ENCODE measurements at regions not wholly inside any gene's neighbourhood (a gene's known extent, or its start where the extent isn't known, plus 50 kb on each side); places are given as distances from the start of the nearest gene placed in this dataset.

DNA sequence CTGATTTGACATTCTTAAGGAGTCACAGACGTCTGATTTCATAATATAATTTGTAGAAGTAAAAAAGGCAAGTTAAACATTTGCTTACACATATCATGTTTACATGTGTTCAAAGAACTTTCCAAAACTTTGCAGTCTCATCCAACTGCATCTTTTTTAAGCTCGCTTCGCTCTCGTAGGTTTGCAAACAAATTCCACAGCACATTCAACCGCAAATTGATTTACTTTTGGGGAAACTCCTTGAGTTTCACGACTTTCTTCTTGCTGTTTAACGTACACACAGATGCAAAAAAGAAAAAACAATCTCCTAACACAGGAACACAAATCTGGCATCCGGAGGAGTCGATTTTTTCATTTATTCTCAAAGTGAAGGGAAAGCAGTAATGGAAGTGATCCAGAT is 1149.5 kb downstream of the VRK1 start:
- H3K4me1 ChIP-seq (ENCODE audit: control insufficient read depth in 3 of 3, insufficient read depth in 2 of 3, low read depth in 1 of 3, low read length in 2 of 3) = no peaks in the 10 kb centered on the region
- no peak overlapping the region for H3K27ac ChIP-seq (ENCODE audit: low read depth in 1 of 3, low read length in 2 of 3)
- H3K36me3 ChIP-seq (ENCODE audit: control insufficient read depth in 3 of 3, insufficient read depth in 2 of 3, low read depth in 1 of 3, low read length in 3 of 3) = no peaks in the 10 kb centered on the region
- H3K27me3 ChIP-seq (ENCODE audit: control insufficient read depth in 3 of 3, insufficient read depth in 3 of 3, low read length in 3 of 3) = no peaks in the 10 kb centered on the region
- peak in 1 of 2 donors; percentile 2 for DNase-seq
- no peaks in the 10 kb centered on the region for H3K9me3 ChIP-seq (ENCODE audit: control insufficient read depth in 2 of 2, insufficient read depth in 1 of 2, low read depth in 1 of 2, low read length in 1 of 2)
- WGBS, 3 donors = 63 to 85% (median 83%) methylated on average over 9 of the region's 9 CpGs
- FAIRE-seq = no peak
- no peak overlapping the region for H3K4me3 ChIP-seq (ENCODE audit: low read depth in 1 of 3, low read length in 3 of 3)

DNA sequence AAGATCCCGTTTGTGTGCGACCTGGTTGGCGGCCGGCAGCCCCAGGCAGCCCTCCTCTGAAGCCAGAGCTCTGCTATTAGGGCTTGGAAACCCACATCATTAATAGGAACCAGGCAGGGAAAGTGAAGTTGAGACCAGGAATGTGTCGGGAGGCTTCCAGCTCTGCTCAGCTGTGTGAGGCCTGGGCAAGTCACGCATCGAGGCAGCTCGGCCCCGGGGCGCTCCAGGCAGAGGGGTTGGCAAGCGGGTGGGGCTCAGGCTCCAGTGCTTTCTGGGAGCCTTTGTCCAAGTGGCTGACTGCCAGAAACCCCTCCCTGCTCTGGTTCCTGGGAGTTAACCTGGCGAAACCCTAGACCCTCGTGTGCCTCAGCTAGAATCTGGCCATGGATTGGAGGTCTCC is 1151.7 kb downstream of the VRK1 start:
- DNase-seq (no peak), FAIRE-seq (no peak)
- no peaks in the 10 kb centered on the region for H3K36me3 ChIP-seq (ENCODE audit: control insufficient read depth in 3 of 3, insufficient read depth in 2 of 3, low read depth in 1 of 3, low read length in 3 of 3)
- H3K9me3 ChIP-seq (ENCODE audit: control insufficient read depth in 2 of 2, insufficient read depth in 1 of 2, low read depth in 1 of 2, low read length in 1 of 2) = no peaks in the 10 kb centered on the region
- no peak overlapping the region for H3K4me3 ChIP-seq (ENCODE audit: low read depth in 1 of 3, low read length in 3 of 3)
- no peak overlapping the region for H3K27ac ChIP-seq (ENCODE audit: low read depth in 1 of 3, low read length in 2 of 3)
- 80 to 89% (median 82%) methylated on average over 13 of the region's 13 CpGs for WGBS, 3 donors
- H3K4me1 ChIP-seq (ENCODE audit: control insufficient read depth in 3 of 3, insufficient read depth in 2 of 3, low read depth in 1 of 3, low read length in 2 of 3) = no peaks in the 10 kb centered on the region
- no peaks in the 10 kb centered on the region for H3K27me3 ChIP-seq (ENCODE audit: control insufficient read depth in 3 of 3, insufficient read depth in 3 of 3, low read length in 3 of 3)

DNA sequence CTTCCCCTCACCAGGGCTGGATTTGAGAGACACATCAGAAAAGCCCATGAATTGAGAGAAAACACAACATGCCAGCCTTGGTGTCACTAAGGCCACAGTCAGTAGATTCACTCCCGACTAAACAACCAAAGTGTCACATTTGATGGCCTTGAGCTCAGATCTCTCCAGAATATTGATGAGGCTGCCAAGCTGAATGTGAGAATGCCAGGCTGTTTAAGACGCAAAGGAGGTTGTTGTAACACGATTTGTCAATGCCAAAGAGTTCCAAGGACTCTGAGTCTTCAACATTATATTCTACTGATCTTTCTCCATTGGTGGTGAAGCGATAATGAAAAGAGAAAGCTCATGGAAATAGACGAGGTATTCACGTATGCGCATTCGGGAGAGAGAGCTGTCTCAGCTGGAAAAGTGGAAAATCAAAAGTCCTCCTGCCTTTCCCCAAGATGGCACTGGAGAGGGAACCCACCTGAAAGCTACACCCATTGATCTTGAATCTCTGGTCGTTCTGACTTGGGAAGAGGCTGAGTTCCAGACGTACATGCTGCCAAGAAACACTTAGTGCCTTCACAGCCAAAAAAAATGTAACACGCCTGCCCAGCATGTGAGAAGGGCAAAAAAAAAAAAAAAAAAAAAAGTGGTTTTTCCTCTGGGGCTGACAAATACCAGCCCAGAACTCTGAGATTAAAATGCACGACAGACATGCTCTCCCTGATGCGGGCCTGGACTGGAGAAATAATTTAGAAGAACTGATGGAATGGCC is 1159.6 kb downstream of the VRK1 start:
- Histone ChIP-seq H3K4me1 (ENCODE audit: control insufficient read depth in 3 of 3, insufficient read depth in 2 of 3, low read depth in 1 of 3, low read length in 2 of 3) (no peaks in the 10 kb centered on the region), H3K9me3 (ENCODE audit: control insufficient read depth in 2 of 2, insufficient read depth in 1 of 2, low read depth in 1 of 2, low read length in 1 of 2) (no peaks in the 10 kb centered on the region), H3K27ac (ENCODE audit: low read depth in 1 of 3, low read length in 2 of 3) (no peak overlapping the region), H3K27me3 (ENCODE audit: control insufficient read depth in 3 of 3, insufficient read depth in 3 of 3, low read length in 3 of 3) (no peaks in the 10 kb centered on the region), H3K4me3 (ENCODE audit: low read depth in 1 of 3, low read length in 3 of 3) (no peak overlapping the region), H3K36me3 (ENCODE audit: control insufficient read depth in 3 of 3, insufficient read depth in 2 of 3, low read depth in 1 of 3, low read length in 3 of 3) (no peaks in the 10 kb centered on the region)
- DNase-seq (no peak), FAIRE-seq (no peak)
- 85 to 89% (median 87%) methylated on average over 13 of the region's 13 CpGs for WGBS, 3 donors

DNA sequence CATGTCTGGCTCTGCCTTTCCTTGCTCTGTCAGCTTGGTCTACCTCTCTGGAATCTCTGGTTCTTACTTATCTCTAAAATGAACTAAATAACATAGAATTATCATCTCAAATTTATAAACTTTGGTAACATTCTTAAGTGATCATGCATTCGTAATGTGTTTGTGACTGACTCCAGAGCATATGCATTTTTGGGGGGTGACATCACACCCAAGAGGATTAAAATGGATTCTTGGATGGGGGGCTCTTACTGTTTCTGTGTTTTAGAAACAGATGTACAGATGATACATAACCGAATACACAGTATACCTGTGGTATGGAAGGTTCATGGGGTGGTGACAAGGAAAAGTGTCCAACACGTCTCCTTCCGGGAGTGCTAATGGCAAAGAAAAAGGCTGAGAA is 1162.1 kb downstream of the VRK1 start:
- WGBS, 3 donors = 91 to 97% (median 95%) methylated on average over 4 of the region's 4 CpGs
- H3K4me3 ChIP-seq (ENCODE audit: low read depth in 1 of 3, low read length in 3 of 3) = no peak overlapping the region
- FAIRE-seq (no peak), DNase-seq (no peak)
- no peak overlapping the region for H3K27ac ChIP-seq (ENCODE audit: low read depth in 1 of 3, low read length in 2 of 3)
- no peaks in the 10 kb centered on the region for H3K36me3 ChIP-seq (ENCODE audit: control insufficient read depth in 3 of 3, insufficient read depth in 2 of 3, low read depth in 1 of 3, low read length in 3 of 3)
- no peaks in the 10 kb centered on the region for H3K27me3 ChIP-seq (ENCODE audit: control insufficient read depth in 3 of 3, insufficient read depth in 3 of 3, low read length in 3 of 3)
- no peaks in the 10 kb centered on the region for H3K9me3 ChIP-seq (ENCODE audit: control insufficient read depth in 2 of 2, insufficient read depth in 1 of 2, low read depth in 1 of 2, low read length in 1 of 2)
- no peaks in the 10 kb centered on the region for H3K4me1 ChIP-seq (ENCODE audit: control insufficient read depth in 3 of 3, insufficient read depth in 2 of 3, low read depth in 1 of 3, low read length in 2 of 3)

GRCh38 chr14:97960436-97960835 is 1163.3 kb downstream of the VRK1 start:
- Histone ChIP-seq H3K4me3 (ENCODE audit: low read depth in 1 of 3, low read length in 3 of 3) (no peak overlapping the region), H3K9me3 (ENCODE audit: control insufficient read depth in 2 of 2, insufficient read depth in 1 of 2, low read depth in 1 of 2, low read length in 1 of 2) (no peaks in the 10 kb centered on the region), H3K27ac (ENCODE audit: low read depth in 1 of 3, low read length in 2 of 3) (no peak overlapping the region), H3K36me3 (ENCODE audit: control insufficient read depth in 3 of 3, insufficient read depth in 2 of 3, low read depth in 1 of 3, low read length in 3 of 3) (no peaks in the 10 kb centered on the region), H3K4me1 (ENCODE audit: control insufficient read depth in 3 of 3, insufficient read depth in 2 of 3, low read depth in 1 of 3, low read length in 2 of 3) (no peaks in the 10 kb centered on the region), H3K27me3 (ENCODE audit: control insufficient read depth in 3 of 3, insufficient read depth in 3 of 3, low read length in 3 of 3) (no peaks in the 10 kb centered on the region)
- FAIRE-seq (no peak), DNase-seq (no peak)
- WGBS, 3 donors = 91 to 93% (median 92%) methylated on average over 4 of the region's 4 CpGs

- no peak overlapping the region for H3K27ac ChIP-seq (ENCODE audit: low read depth in 1 of 3, low read length in 2 of 3)
- 61 to 97% (median 93%) methylated on average over 1 of the region's 1 CpG for WGBS, 3 donors
- FAIRE-seq = no peak
- H3K4me3 ChIP-seq (ENCODE audit: low read depth in 1 of 3, low read length in 3 of 3) = no peak overlapping the region
- H3K36me3 ChIP-seq (ENCODE audit: control insufficient read depth in 3 of 3, insufficient read depth in 2 of 3, low read depth in 1 of 3, low read length in 3 of 3) = no peaks in the 10 kb centered on the region
- peaks cover 0 to 3% (median 0%) of the 10 kb centered on the region in 3 donors for H3K4me1 ChIP-seq (ENCODE audit: control insufficient read depth in 3 of 3, insufficient read depth in 2 of 3, low read depth in 1 of 3, low read length in 2 of 3)
- H3K27me3 ChIP-seq (ENCODE audit: control insufficient read depth in 3 of 3, insufficient read depth in 3 of 3, low read length in 3 of 3) = no peaks in the 10 kb centered on the region
- no peaks in the 10 kb centered on the region for H3K9me3 ChIP-seq (ENCODE audit: control insufficient read depth in 2 of 2, insufficient read depth in 1 of 2, low read depth in 1 of 2, low read length in 1 of 2)
- DNase-seq = no peak
These were observed 1173.0 kb downstream of the VRK1 start for GRCh38 chr14:97970222-97970621.

- DNase-seq = peak in 1 of 2 donors; percentile 54
- H3K27me3 ChIP-seq (ENCODE audit: control insufficient read depth in 3 of 3, insufficient read depth in 3 of 3, low read length in 3 of 3) = no peaks in the 10 kb centered on the region
- H3K9me3 ChIP-seq (ENCODE audit: control insufficient read depth in 2 of 2, insufficient read depth in 1 of 2, low read depth in 1 of 2, low read length in 1 of 2) = no peaks in the 10 kb centered on the region
- H3K4me3 ChIP-seq (ENCODE audit: low read depth in 1 of 3, low read length in 3 of 3) = no peak overlapping the region
- 13 to 45% (median 33%) methylated on average over 3 of the region's 3 CpGs for WGBS, 3 donors
- no peaks in the 10 kb centered on the region for H3K36me3 ChIP-seq (ENCODE audit: control insufficient read depth in 3 of 3, insufficient read depth in 2 of 3, low read depth in 1 of 3, low read length in 3 of 3)
- peak overlapping the region in 2 of 3 donors; percentile 9 to 30 for H3K27ac ChIP-seq (ENCODE audit: low read depth in 1 of 3, low read length in 2 of 3)
- H3K4me1 ChIP-seq (ENCODE audit: control insufficient read depth in 3 of 3, insufficient read depth in 2 of 3, low read depth in 1 of 3, low read length in 2 of 3) = peaks cover 0 to 5% (median 0%) of the 10 kb centered on the region in 3 donors
- no peak for FAIRE-seq
These were observed 1178.0 kb downstream of the VRK1 start for GRCh38 chr14:97975216-97975615.

GRCh38 chr14:97975962-97976361 is 1178.8 kb downstream of the VRK1 start:
- 59 to 76% (median 60%) methylated on average over 6 of the region's 6 CpGs for WGBS, 3 donors
- DNase-seq = no peak
- Histone ChIP-seq H3K27ac (ENCODE audit: low read depth in 1 of 3, low read length in 2 of 3) (peak overlapping the region in 1 of 3 donors; percentile 66), H3K4me3 (ENCODE audit: low read depth in 1 of 3, low read length in 3 of 3) (no peak overlapping the region), H3K36me3 (ENCODE audit: control insufficient read depth in 3 of 3, insufficient read depth in 2 of 3, low read depth in 1 of 3, low read length in 3 of 3) (no peaks in the 10 kb centered on the region), H3K27me3 (ENCODE audit: control insufficient read depth in 3 of 3, insufficient read depth in 3 of 3, low read length in 3 of 3) (no peaks in the 10 kb centered on the region), H3K4me1 (ENCODE audit: control insufficient read depth in 3 of 3, insufficient read depth in 2 of 3, low read depth in 1 of 3, low read length in 2 of 3) (peaks cover 0 to 5% (median 0%) of the 10 kb centered on the region in 3 donors), H3K9me3 (ENCODE audit: control insufficient read depth in 2 of 2, insufficient read depth in 1 of 2, low read depth in 1 of 2, low read length in 1 of 2) (no peaks in the 10 kb centered on the region)
- FAIRE-seq = no peak

DNA sequence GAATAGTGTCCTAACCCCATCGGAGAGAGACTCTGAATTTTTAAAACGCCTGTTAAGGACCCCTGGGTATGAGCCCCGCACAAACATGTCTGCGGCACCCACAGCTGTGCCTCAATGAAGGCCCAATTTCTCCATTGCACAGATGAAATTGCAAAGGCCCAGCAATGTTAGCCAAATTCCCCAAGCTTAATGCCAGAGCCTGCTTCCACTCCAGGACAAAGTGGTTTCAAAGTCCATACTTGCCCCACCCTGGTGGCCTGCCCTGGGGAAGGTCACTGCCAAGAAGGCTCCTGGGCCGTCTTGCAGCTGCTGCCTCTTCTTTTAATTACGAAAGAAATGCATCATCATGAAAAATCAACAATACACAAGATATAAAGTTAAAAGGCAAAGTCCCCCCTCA is 1179.7 kb downstream of the VRK1 start:
- Histone ChIP-seq H3K4me1 (ENCODE audit: control insufficient read depth in 3 of 3, insufficient read depth in 2 of 3, low read depth in 1 of 3, low read length in 2 of 3) (peaks cover 0 to 5% (median 0%) of the 10 kb centered on the region in 3 donors), H3K27ac (ENCODE audit: low read depth in 1 of 3, low read length in 2 of 3) (peak overlapping the region in 2 of 3 donors; percentile 71 to 76), H3K27me3 (ENCODE audit: control insufficient read depth in 3 of 3, insufficient read depth in 3 of 3, low read length in 3 of 3) (no peaks in the 10 kb centered on the region), H3K4me3 (ENCODE audit: low read depth in 1 of 3, low read length in 3 of 3) (peak overlapping the region in 1 of 3 donors; percentile 4), H3K36me3 (ENCODE audit: control insufficient read depth in 3 of 3, insufficient read depth in 2 of 3, low read depth in 1 of 3, low read length in 3 of 3) (no peaks in the 10 kb centered on the region), H3K9me3 (ENCODE audit: control insufficient read depth in 2 of 2, insufficient read depth in 1 of 2, low read depth in 1 of 2, low read length in 1 of 2) (no peaks in the 10 kb centered on the region)
- WGBS, 3 donors = 9 to 55% (median 21%) methylated on average over 6 of the region's 6 CpGs
- FAIRE-seq (no peak), DNase-seq (peak; percentile 9 to 89)
